ENCODE measurements at regions not wholly inside any gene's neighbourhood (a gene's known extent, or its start where the extent isn't known, plus 50 kb on each side); places are given as distances from the start of the nearest gene placed in this dataset.
A peak's percentile ranks its signal among the peaks of the same experiment; 100 is the strongest.
"Not testable (repeated sequence)": the region's sequence is repeated elsewhere in the genome, so short reads cannot be mapped to it uniquely, and the experiment has no call there.

DNA sequence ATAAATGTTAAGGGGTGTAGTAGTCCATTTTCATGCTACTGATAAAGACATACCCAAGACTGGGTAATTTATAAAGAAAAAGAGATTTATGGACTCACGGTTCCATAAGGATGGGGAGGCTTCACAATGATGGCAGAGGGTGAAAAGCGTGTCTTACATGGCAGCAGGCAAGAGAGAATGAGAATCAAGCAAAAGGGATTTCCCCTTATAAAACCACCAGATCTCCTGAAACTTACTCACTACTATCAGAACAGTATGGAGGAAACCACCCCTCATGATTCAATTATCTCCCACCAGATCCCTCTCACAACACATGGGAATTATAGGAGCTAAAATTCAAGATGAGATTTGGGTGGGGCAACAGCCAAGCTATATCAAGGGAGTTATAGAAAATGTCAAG lies 329.2 kb downstream of the DTHD1 start:
- Histone ChIP-seq H3K4me1 (no peaks in the 10 kb centered on the region), H3K4me3 (no peak overlapping the region), H3K9me3 (peaks cover 0 to 6% (median under 1%) of the 10 kb centered on the region in 4 donors), H3K27me3 (no peaks in the 10 kb centered on the region), H3K27ac (no peak overlapping the region), H3K36me3 (no peaks in the 10 kb centered on the region)
- DNase-seq (no peak), ATAC-seq (ENCODE audit: low FRiP score in 2 of 2) (no peak)
- TF ChIP-seq, protein P1, sequence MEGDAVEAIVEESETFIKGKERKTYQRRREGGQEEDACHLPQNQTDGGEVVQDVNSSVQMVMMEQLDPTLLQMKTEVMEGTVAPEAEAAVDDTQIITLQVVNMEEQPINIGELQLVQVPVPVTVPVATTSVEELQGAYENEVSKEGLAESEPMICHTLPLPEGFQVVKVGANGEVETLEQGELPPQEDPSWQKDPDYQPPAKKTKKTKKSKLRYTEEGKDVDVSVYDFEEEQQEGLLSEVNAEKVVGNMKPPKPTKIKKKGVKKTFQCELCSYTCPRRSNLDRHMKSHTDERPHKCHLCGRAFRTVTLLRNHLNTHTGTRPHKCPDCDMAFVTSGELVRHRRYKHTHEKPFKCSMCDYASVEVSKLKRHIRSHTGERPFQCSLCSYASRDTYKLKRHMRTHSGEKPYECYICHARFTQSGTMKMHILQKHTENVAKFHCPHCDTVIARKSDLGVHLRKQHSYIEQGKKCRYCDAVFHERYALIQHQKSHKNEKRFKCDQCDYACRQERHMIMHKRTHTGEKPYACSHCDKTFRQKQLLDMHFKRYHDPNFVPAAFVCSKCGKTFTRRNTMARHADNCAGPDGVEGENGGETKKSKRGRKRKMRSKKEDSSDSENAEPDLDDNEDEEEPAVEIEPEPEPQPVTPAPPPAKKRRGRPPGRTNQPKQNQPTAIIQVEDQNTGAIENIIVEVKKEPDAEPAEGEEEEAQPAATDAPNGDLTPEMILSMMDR (IDR thresholded peaks at IDR 0.05): no peak
- TF ChIP-seq EP300 (IDR thresholded peaks at IDR 0.05) (no peak), POLR2A (IDR thresholded peaks at IDR 0.05) (no peak), POLR2AphosphoS5 (IDR thresholded peaks at IDR 0.05) (no peak)
- WGBS, 2 donors: 77 to 83% methylated on average over 2 of the region's 2 CpGs

DNA sequence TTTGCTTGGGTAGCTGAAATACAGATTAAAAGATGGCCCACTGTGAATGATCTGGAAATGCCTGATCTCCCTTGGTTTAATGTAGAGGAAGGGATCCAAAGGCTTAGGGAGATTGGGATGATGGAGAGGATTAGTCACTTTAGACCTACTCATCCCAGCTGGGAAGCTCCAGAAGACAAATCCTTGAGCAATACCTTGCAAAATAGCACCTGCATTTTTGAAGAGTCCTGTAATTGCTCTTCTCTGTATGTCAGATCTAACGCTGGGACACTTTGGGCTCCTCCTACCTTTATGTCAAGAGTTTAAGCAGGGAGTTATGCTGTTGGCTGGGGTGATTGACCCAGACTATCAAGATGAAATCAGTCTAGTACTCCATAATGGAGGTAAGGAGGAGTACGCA lies 331.7 kb downstream of the DTHD1 start:
- not testable (repeated sequence) for H3K27me3 ChIP-seq; ATAC-seq (ENCODE audit: low FRiP score in 2 of 2); H3K9me3 ChIP-seq; DNase-seq; H3K4me3 ChIP-seq; H3K4me1 ChIP-seq; H3K27ac ChIP-seq; H3K36me3 ChIP-seq
- 81 to 84% methylated on average over 2 of the region's 2 CpGs for WGBS, 2 donors

DNA sequence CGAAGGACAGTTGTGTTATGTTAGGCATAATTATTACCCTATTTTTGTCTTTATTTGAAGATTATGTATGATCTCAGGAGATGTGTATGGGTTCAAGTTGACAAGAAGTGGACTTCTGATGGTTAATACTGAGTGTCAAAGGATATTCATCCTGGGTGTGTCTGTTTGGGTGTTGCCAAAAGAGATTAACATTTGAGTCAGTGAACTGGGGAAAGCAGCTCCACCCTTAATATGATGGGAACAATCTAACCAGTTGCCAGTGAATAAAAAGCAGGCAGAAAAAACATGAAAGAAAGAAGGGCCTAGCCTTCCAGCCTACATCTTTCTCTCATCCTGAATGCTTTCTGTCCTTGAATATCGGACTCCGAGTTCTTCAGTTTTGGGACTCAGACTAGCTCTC lies 332.6 kb downstream of the DTHD1 start:
- no peak for DNase-seq

DNA sequence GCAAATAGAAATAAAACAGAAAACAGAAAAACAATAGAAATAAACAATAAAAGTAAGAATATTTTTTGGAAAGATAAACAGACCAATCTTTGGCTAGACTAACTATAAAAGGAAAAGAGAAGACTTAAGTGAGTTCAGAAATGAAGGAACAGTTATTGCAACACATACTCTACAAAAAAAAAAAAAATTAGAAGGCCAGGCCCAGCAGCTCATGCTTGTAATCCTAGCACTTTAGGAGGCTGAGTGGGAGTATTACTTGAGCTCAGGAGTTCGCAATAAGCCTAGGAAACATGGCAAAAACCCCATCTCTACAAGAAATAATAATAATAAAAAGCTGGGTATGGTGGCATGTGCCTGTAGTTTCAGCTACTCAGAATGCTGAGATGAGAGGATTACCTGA lies 336.7 kb downstream of the DTHD1 start:
- TF ChIP-seq POLR2AphosphoS5 (IDR thresholded peaks at IDR 0.05) (no peak), EP300 (IDR thresholded peaks at IDR 0.05) (no peak), POLR2A (IDR thresholded peaks at IDR 0.05) (no peak)
- TF ChIP-seq, protein P1 (IDR thresholded peaks at IDR 0.05): no peak
- peak in 1 of 2 donors; percentile 65 for ATAC-seq (ENCODE audit: low FRiP score in 2 of 2)
- Histone ChIP-seq H3K4me1 (no peaks in the 10 kb centered on the region), H3K27me3 (no peaks in the 10 kb centered on the region), H3K27ac (no peak overlapping the region), H3K4me3 (no peak overlapping the region), H3K36me3 (no peaks in the 10 kb centered on the region), H3K9me3 (no peaks in the 10 kb centered on the region)
- WGBS, 2 donors: 60 to 68% methylated on average over 1 of the region's 1 CpG
- DNase-seq: no peak

More for the DNA sequence above, 332.6 kb downstream of the DTHD1 start:
- no peak overlapping the region for H3K27ac ChIP-seq
- H3K4me1 ChIP-seq: no peaks in the 10 kb centered on the region
- peak in 1 of 2 donors; percentile 76 for ATAC-seq (ENCODE audit: low FRiP score in 2 of 2)
- no peak for TF ChIP-seq EP300 (IDR thresholded peaks at IDR 0.05)
- TF ChIP-seq POLR2AphosphoS5 (IDR thresholded peaks at IDR 0.05): no peak
- TF ChIP-seq, protein P1 (IDR thresholded peaks at IDR 0.05): no peak
- no peak for TF ChIP-seq POLR2A (IDR thresholded peaks at IDR 0.05)
- H3K27me3 ChIP-seq: no peaks in the 10 kb centered on the region
- no peaks in the 10 kb centered on the region for H3K36me3 ChIP-seq
- no peak overlapping the region for H3K4me3 ChIP-seq
- WGBS, 2 donors: 88 to 96% methylated on average over 3 of the region's 3 CpGs
- peaks cover 0 to 6% (median 0%) of the 10 kb centered on the region in 4 donors for H3K9me3 ChIP-seq

DNA sequence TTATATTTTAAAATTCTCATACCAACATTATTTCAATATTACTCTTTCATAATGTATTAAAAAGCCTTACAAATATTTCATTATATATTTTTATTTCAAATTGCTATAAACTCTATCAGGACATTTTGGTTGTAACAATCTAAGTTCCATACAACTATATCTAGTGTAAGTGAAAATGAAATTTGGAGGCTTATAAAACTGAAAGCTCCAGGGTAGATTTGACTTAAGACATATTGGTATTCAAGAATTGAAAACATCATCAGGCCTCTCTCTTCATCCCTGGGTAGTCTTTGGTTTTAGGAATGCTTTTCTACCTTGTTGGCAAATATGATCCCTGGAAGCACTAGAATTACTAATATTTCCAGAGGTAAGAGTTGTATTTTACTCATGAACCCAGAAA lies 342.6 kb downstream of the DTHD1 start:
- Histone ChIP-seq H3K27ac (no peak overlapping the region), H3K4me3 (no peak overlapping the region), H3K36me3 (no peaks in the 10 kb centered on the region), H3K4me1 (no peaks in the 10 kb centered on the region), H3K9me3 (no peaks in the 10 kb centered on the region), H3K27me3 (no peaks in the 10 kb centered on the region)
- ATAC-seq (ENCODE audit: low FRiP score in 2 of 2) (no peak), DNase-seq (no peak)
- TF ChIP-seq POLR2A (IDR thresholded peaks at IDR 0.05): no peak
- TF ChIP-seq POLR2AphosphoS5 (IDR thresholded peaks at IDR 0.05): no peak
- no peak for TF ChIP-seq EP300 (IDR thresholded peaks at IDR 0.05)
- TF ChIP-seq, protein P1 (IDR thresholded peaks at IDR 0.05): no peak
